Testis (tissue), 2 donors: ENCODE measurements at regions not wholly inside any gene's neighbourhood (a gene's known extent, or its start where the extent isn't known, plus 50 kb on each side); places are given as distances from the start of the nearest gene placed in this dataset.
"Not testable (repeated sequence)": the region's sequence is repeated elsewhere in the genome, so short reads cannot be mapped to it uniquely, and the experiment has no call there.

Experiments
- POLR2A ChIP-seq: fragments of 450-650 bp; IDR thresholded peaks from one replicate; pipeline ENCODE4 v1.6.1; 2017; ENCODE audit warnings: antibody characterized with exemption, mild to moderate bottlenecking, moderate library complexity
- TF ChIP-seq, protein P1 (sequence below), 3 experiments: fragments of 450-650 bp in 2 of 3; fragments of 200-600 bp in 1 of 3; sonication (generic) in 1 of 3; IDR thresholded peaks; one replicate each; pipeline ENCODE4 v1.5.1; 2016 to 2019; ENCODE audit warnings: antibody characterized with exemption in 3 of 3, mild to moderate bottlenecking in 2 of 3, moderate library complexity in 1 of 3

DNA sequence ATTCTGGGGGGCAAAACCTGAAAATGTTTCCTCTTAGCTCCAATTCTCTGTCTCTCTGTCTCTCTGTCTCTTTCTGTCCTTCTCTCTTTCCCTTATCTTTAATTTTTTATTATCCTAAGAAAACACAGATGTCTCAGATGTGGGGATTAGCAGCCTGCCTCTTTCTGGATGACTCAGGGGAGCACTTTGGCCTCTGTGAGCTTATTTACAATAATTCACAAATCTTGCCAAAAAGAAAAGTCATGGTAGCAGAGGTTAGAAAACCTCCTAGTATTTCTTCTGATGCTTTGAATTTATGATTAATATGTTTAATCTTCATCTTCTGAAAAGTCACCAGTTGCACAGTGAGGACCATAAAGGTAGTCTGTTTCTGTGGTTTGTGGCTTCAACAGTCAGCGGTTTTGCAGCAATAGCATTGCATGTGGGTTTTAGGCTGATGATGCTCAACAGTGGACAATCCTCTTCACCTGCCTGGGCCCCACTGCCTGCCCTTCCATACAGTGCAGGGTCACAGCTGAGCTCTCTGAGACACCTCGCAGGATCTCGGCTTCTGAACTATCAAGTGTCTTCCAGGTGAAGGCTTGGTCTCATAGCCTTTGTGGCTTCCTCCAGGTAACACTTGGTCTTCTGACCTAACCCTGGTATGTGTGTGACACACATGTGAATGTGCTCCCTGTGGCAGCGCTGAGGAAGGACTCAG lies 135.7 kb upstream of the DUSP22 start:
- TF ChIP-seq, protein P1, sequence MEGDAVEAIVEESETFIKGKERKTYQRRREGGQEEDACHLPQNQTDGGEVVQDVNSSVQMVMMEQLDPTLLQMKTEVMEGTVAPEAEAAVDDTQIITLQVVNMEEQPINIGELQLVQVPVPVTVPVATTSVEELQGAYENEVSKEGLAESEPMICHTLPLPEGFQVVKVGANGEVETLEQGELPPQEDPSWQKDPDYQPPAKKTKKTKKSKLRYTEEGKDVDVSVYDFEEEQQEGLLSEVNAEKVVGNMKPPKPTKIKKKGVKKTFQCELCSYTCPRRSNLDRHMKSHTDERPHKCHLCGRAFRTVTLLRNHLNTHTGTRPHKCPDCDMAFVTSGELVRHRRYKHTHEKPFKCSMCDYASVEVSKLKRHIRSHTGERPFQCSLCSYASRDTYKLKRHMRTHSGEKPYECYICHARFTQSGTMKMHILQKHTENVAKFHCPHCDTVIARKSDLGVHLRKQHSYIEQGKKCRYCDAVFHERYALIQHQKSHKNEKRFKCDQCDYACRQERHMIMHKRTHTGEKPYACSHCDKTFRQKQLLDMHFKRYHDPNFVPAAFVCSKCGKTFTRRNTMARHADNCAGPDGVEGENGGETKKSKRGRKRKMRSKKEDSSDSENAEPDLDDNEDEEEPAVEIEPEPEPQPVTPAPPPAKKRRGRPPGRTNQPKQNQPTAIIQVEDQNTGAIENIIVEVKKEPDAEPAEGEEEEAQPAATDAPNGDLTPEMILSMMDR (IDR thresholded peaks at IDR 0.05), result not testable (repeated sequence)
- TF ChIP-seq POLR2A, result not testable (repeated sequence)
